Right forelimb (tissue), 1 donor: ENCODE measurements at regions not wholly inside any gene's neighbourhood (a gene's known extent, or its start where the extent isn't known, plus 50 kb on each side); places are given as distances from the start of the nearest gene placed in this dataset.

Experiments
- DNase-seq: peaks from one replicate; pipeline ENCODE4 v3.0.0-alpha.2; 2018

GRCh38 chr3:127090218-127091160 lies 102.4 kb upstream of the PRR23E start:
- DNase-seq = no peak

GRCh38 chr3:127091376-127091775 lies 101.6 kb upstream of the PRR23E start:
- no peak for DNase-seq

- DNase-seq = no peak
Measured at GRCh38 chr3:127092368-127092767, 100.6 kb upstream of the PRR23E start.

GRCh38 chr3:127092776-127093175 lies 100.2 kb upstream of the PRR23E start:
- DNase-seq = no peak

GRCh38 chr3:127093312-127093711 lies 99.6 kb upstream of the PRR23E start:
- DNase-seq = no peak

GRCh38 chr3:127095774-127096173 lies 97.2 kb upstream of the PRR23E start:
- no peak for DNase-seq

- DNase-seq = no peak
Measured at GRCh38 chr3:127096256-127097071, 96.5 kb upstream of the PRR23E start.

GRCh38 chr3:127097072-127097405 lies 95.9 kb upstream of the PRR23E start:
- DNase-seq = no peak

- no peak for DNase-seq
Measured at GRCh38 chr3:127097481-127097880, 95.5 kb upstream of the PRR23E start.

- DNase-seq = no peak
Measured at GRCh38 chr3:127099982-127100381, 92.9 kb upstream of the PRR23E start.

- no peak for DNase-seq
Measured at GRCh38 chr3:127100459-127101410, 92.2 kb upstream of the PRR23E start.

GRCh38 chr3:127101411-127102187 lies 91.3 kb upstream of the PRR23E start:
- DNase-seq = no peak

- DNase-seq = no peak
Measured at GRCh38 chr3:127102188-127102520, 90.8 kb upstream of the PRR23E start.

GRCh38 chr3:127102587-127102986 lies 90.3 kb upstream of the PRR23E start:
- DNase-seq = no peak

GRCh38 chr3:127103080-127103479 lies 89.9 kb upstream of the PRR23E start:
- DNase-seq = no peak

- no peak for DNase-seq
Measured at GRCh38 chr3:127104586-127104985, 88.3 kb upstream of the PRR23E start.

GRCh38 chr3:127105587-127105986 lies 87.3 kb upstream of the PRR23E start:
- DNase-seq = no peak

- peak; percentile 32 for DNase-seq
Measured at GRCh38 chr3:127106053-127106452, 86.9 kb upstream of the PRR23E start.

- DNase-seq = peak; percentile 34
Measured at GRCh38 chr3:127106456-127106855, 86.5 kb upstream of the PRR23E start.

- peak; percentile 26 for DNase-seq
Measured at GRCh38 chr3:127107002-127107401, 85.9 kb upstream of the PRR23E start.

- DNase-seq = peak; percentile 27
Measured at GRCh38 chr3:127107491-127108375, 85.2 kb upstream of the PRR23E start.
